Transverse colon (tissue), 4 donors: ENCODE measurements at regions not wholly inside any gene's neighbourhood (a gene's known extent, or its start where the extent isn't known, plus 50 kb on each side); places are given as distances from the start of the nearest gene placed in this dataset.

ENCODE experiments used
- CTCF ChIP-seq, 5 experiments: fragments of 200-600 bp in 3 of 5; fragments of 450-650 bp in 2 of 5; sonication (generic) in 3 of 5; IDR thresholded peaks; 1 replicate in 2 of 5; 2 replicates in 3 of 5; pipeline ENCODE4 v1.5.1; 2016 to 2017; ENCODE audit warnings: antibody characterized with exemption in 5 of 5, inconsistent platforms in 3 of 5, mild to moderate bottlenecking in 2 of 5, moderate library complexity in 1 of 5
- EP300 ChIP-seq: sonication (generic); formaldehyde crosslinking; IDR thresholded peaks from one replicate; pipeline ENCODE4 v1.6.1; 2017; ENCODE audit warnings: antibody characterized with exemption, low read depth
- POLR2A ChIP-seq: fragments of 450-650 bp; IDR thresholded peaks from one replicate; pipeline ENCODE4 v1.6.1; 2016; ENCODE audit warnings: antibody characterized with exemption, mild to moderate bottlenecking, moderate library complexity
- POLR2AphosphoS5 ChIP-seq, 3 donors: sonication (generic); formaldehyde crosslinking; IDR thresholded peaks; one replicate each; pipeline ENCODE4 v1.6.1; 2016; ENCODE audit warnings: antibody characterized with exemption in 3 of 3

DNA sequence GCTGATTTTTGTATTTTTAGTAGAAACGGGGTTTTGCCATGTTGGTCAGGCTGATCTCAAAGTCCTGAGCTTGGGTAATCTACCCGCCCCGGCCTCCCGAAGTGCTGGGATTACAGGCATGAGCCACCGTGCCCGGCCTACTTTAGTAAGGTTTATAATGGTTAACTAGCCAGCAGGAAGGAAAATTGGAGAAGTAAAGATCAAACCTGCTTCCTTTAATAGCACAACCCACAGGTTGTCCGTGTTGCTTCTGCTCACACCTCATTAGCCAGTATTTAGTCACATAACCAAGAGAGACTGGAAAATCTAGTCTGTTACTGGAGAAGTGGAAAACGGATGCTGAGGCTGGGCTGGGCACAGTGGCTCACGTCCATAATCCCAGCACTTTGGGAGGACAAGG lies 51.9 kb upstream of the TBL1XR1 start:
- TF ChIP-seq POLR2A (no peak), CTCF (IDR thresholded peaks at IDR 0.05) (no peak), POLR2AphosphoS5 (IDR thresholded peaks at IDR 0.05) (no peak), EP300 (no peak)
